OCI-LY3 (cell line): ENCODE measurements at regions not wholly inside any gene's neighbourhood (a gene's known extent, or its start where the extent isn't known, plus 50 kb on each side); places are given as distances from the start of the nearest gene placed in this dataset.

Source experiments
- CTCF ChIP-seq: fragments of 200-600, 300-600 bp; sonication (generic); IDR thresholded peaks from 2 replicates; pipeline ENCODE4 v1.5.1; 2014; ENCODE audit warnings: antibody characterized with exemption, low read length, low read depth
- EZH2phosphoT487 ChIP-seq: fragments of 200-600 bp; shearing (Covaris generic); IDR thresholded peaks from 2 replicates; pipeline ENCODE4 v1.6.1; 2018; ENCODE audit warnings: antibody characterized with exemption, mixed run types, low read depth

DNA sequence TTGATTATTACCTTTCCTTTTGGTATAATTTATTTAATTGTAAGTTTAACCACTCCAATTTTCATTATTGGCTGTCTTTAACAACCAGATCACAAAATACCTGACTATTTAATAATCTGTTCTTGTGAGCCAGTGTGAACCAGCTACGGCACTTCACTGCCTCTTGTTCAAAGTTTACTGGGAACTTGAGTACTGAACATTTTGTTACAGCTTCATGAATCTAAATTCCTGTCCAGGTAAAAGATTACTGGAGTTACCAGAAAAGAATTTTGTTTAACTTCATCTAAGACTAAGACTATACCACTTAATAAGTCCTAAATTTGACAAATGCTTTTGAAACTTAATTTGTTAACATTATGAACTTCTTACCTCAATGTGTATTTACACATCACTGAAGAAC lies 178.3 kb downstream of the FBXO8 start:
- TF ChIP-seq CTCF (no peak), EZH2phosphoT487 (no peak)
